HEK293T (cell line): ENCODE measurements at regions not wholly inside any gene's neighbourhood (a gene's known extent, or its start where the extent isn't known, plus 50 kb on each side); places are given as distances from the start of the nearest gene placed in this dataset.

Experiments used
- CTCF ChIA-PET: fragments of 350-600 bp; formaldehyde crosslinking; extraction: SDS; loops from one replicate; lab custom pipeline; 2021; ENCODE audit warnings: antibody characterized with exemption, inconsistent platforms; lab: Yijun Ruan, JAX
- POLR2A ChIA-PET: fragments of 350-600 bp; formaldehyde crosslinking; extraction: SDS; loops from one replicate; lab custom pipeline; 2020; ENCODE audit warnings: antibody characterized with exemption, inconsistent platforms; lab: Yijun Ruan, JAX
- DNase-seq: peaks from one replicate; pipeline ENCODE4 v3.0.0; 2012; ENCODE audit warnings: mixed read lengths; ENCODE audit errors: extremely low spot score
- ARNT ChIP-seq: fragments of 450-650 bp; IDR thresholded peaks from 2 replicates; pipeline ENCODE4 v1.6.1; 2017; ENCODE audit warnings: mild to moderate bottlenecking
- BHLHE40 ChIP-seq: fragments of 450-650 bp; IDR thresholded peaks from 2 replicates; pipeline ENCODE4 v1.6.1; 2016; ENCODE audit warnings: mild to moderate bottlenecking, moderate library complexity, borderline replicate concordance
- CTBP1 ChIP-seq: fragments of 450-650 bp; IDR thresholded peaks from 2 replicates; pipeline ENCODE4 v1.6.1; 2016; ENCODE audit warnings: borderline replicate concordance
- ELF4 ChIP-seq: fragments of 450-650 bp; IDR thresholded peaks from 2 replicates; pipeline ENCODE4 v1.6.1; 2017; ENCODE audit warnings: antibody characterized with exemption
- FOXA1 ChIP-seq: fragments of 450-650 bp; IDR thresholded peaks from 2 replicates; pipeline ENCODE4 v1.6.1; 2016; ENCODE audit warnings: mild to moderate bottlenecking
- FOXK2 ChIP-seq: fragments of 450-650 bp; IDR thresholded peaks from 2 replicates; pipeline ENCODE4 v1.6.1; 2016; ENCODE audit warnings: mild to moderate bottlenecking
- FOXM1 ChIP-seq: fragments of 450-650 bp; IDR thresholded peaks from 2 replicates; pipeline ENCODE4 v1.6.1; 2017; ENCODE audit warnings: mild to moderate bottlenecking, borderline replicate concordance
- HDGF ChIP-seq: fragments of 450-650 bp; IDR thresholded peaks from 2 replicates; pipeline ENCODE4 v1.6.1; 2017; ENCODE audit warnings: antibody characterized with exemption, borderline replicate concordance
- L3MBTL2 ChIP-seq: fragments of 450-650 bp; conservative IDR thresholded peaks from 2 replicates; pipeline ENCODE4 v1.6.1; 2016; ENCODE audit warnings: mild to moderate bottlenecking
- LEF1 ChIP-seq: fragments of 450-650 bp; IDR thresholded peaks from 2 replicates; pipeline ENCODE4 v1.6.1; 2017; ENCODE audit warnings: mild to moderate bottlenecking, borderline replicate concordance
- NFRKB ChIP-seq: fragments of 450-650 bp; IDR thresholded peaks from 2 replicates; pipeline ENCODE4 v1.6.1; 2016; ENCODE audit warnings: mild to moderate bottlenecking, moderate library complexity
- SP1 ChIP-seq: fragments of 450-650 bp; IDR thresholded peaks from 2 replicates; pipeline ENCODE4 v1.6.1; 2017
- SUZ12 ChIP-seq: fragments of 450-650 bp; IDR thresholded peaks from 2 replicates; pipeline ENCODE4 v1.6.1; 2016; ENCODE audit warnings: mild to moderate bottlenecking
- TARDBP ChIP-seq: fragments of 450-650 bp; IDR thresholded peaks from 2 replicates; pipeline ENCODE4 v1.6.1; 2016
- ZNF384 ChIP-seq: fragments of 450-650 bp; IDR thresholded peaks from 2 replicates; pipeline ENCODE4 v1.6.1; 2016
- TF ChIP-seq, protein P1 (sequence below): fragments of 450-650 bp; IDR thresholded peaks from 2 replicates; pipeline ENCODE4 v1.6.1; 2016

DNA sequence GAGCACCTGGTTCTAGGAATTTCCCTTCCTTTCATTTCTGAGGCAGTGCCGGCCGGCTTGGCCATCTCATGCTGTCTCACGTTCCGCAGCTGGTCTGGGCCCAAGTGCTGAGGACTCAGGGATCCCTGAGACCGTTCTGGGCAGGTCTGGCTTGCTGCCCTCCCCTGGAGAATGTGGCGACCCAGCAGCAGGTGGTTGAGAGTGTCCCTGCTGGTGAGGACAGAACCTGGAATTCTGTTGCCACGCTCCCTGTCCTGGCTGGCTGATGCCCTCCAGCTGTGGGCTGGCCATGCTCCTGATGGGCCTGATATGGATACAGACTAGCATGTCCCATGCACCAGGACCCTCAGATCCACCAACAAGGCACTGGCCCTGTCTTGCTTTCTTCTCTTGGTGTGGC is 114.0 kb upstream of the C1QTNF9B start:
- TF ChIP-seq ZNF384: no peak
- no peak for TF ChIP-seq FOXA1
- TF ChIP-seq BHLHE40: no peak
- no peak for TF ChIP-seq FOXM1
- no peak for TF ChIP-seq FOXK2
- no peak for TF ChIP-seq ARNT
- no peak for TF ChIP-seq L3MBTL2
- no peak for TF ChIP-seq NFRKB
- no peak for TF ChIP-seq ELF4
- ChIA-PET POLR2A (no interaction called here), CTCF (no interaction called here)
- no peak for DNase-seq

DNA sequence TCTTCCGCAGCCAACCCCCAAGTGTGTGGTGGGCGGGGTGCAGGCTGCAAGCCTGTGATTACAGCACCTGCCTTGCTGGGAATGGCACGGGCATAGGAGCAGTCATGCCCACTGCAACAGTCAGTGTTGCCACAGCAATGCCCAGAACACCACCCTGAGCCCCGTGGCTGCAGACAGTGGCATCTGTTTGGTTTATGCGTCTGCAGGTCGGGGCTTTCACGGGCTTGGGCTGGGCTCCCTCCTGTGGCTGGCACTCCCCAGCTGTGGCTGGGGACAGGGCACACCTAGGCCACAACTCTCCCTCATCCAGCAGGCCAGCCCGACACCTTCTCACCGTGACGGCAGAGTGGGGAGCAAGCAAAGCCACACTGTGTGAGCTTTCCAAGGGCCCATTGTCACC is 115.3 kb upstream of the C1QTNF9B start:
- POLR2A ChIA-PET: no interaction called here
- TF ChIP-seq ZNF384: no peak
- no peak for TF ChIP-seq LEF1
- no peak for TF ChIP-seq FOXK2
- TF ChIP-seq L3MBTL2: no peak
- TF ChIP-seq TARDBP: no peak
- TF ChIP-seq CTBP1: no peak
- no peak for TF ChIP-seq ELF4
- no peak for TF ChIP-seq FOXM1
- TF ChIP-seq NFRKB: no peak
- no peak for TF ChIP-seq ARNT
- no peak for TF ChIP-seq SP1
- no peak for DNase-seq
- CTCF ChIA-PET: no interaction called here

DNA sequence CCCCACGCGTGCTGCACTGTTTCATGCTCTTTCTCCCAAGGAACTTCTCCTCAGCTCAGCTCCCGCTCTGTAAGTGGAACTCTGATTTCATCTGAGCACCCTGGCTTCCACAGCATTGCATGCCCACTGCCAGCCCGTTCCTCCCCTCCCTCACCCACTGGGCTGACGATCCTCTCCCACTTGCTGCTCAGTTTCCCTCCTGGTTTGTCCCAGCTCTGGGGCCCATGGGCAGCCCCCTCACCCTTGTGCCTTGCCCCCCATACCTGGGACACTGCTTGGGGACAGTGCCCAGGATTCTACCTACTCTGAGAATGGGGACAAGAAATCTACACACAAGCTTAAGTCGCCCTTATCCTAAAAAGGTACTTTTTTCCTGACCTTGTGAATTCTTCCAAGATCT is 115.9 kb upstream of the C1QTNF9B start:
- POLR2A ChIA-PET: no interaction called here
- CTCF ChIA-PET: no interaction called here

DNA sequence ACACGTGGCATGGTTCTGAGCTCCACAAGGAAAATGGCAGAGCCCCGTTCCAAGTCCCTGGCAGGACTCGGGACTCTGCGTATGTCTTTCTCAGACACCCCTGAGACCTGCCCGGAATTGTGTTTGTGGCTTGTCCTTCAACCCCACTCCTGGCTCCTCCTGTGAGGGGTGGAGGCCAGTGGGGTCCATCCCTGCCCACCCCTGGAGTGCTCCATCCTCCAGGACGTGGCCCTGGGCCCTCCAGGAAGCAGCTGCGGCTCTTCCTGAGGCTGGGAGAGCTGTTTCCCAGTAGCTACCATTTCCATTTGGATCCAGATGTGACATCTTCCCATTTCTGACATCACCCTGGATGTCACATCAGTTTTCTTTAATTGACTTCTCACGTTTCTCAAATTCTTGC is 118.7 kb upstream of the C1QTNF9B start:
- ChIA-PET CTCF (no interaction called here), POLR2A (no interaction called here)
- no peak for TF ChIP-seq NFRKB
- no peak for TF ChIP-seq BHLHE40
- TF ChIP-seq CTBP1: no peak
- TF ChIP-seq SUZ12: no peak
- no peak for TF ChIP-seq FOXM1
- no peak for TF ChIP-seq ARNT
- no peak for TF ChIP-seq ZNF384
- TF ChIP-seq HDGF: no peak
- TF ChIP-seq SP1: no peak
- TF ChIP-seq, protein P1, sequence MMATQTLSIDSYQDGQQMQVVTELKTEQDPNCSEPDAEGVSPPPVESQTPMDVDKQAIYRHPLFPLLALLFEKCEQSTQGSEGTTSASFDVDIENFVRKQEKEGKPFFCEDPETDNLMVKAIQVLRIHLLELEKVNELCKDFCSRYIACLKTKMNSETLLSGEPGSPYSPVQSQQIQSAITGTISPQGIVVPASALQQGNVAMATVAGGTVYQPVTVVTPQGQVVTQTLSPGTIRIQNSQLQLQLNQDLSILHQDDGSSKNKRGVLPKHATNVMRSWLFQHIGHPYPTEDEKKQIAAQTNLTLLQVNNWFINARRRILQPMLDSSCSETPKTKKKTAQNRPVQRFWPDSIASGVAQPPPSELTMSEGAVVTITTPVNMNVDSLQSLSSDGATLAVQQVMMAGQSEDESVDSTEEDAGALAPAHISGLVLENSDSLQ: no peak
- no peak for TF ChIP-seq LEF1
- no peak for TF ChIP-seq TARDBP
- TF ChIP-seq FOXK2: no peak
- TF ChIP-seq FOXA1: no peak
- no peak for TF ChIP-seq ELF4
- no peak for TF ChIP-seq L3MBTL2
- no peak for DNase-seq

More for the DNA sequence above, 115.9 kb upstream of the C1QTNF9B start:
- TF ChIP-seq SUZ12: no peak
- TF ChIP-seq ELF4: no peak
- TF ChIP-seq SP1: no peak
- no peak for TF ChIP-seq FOXA1
- no peak for DNase-seq

DNA sequence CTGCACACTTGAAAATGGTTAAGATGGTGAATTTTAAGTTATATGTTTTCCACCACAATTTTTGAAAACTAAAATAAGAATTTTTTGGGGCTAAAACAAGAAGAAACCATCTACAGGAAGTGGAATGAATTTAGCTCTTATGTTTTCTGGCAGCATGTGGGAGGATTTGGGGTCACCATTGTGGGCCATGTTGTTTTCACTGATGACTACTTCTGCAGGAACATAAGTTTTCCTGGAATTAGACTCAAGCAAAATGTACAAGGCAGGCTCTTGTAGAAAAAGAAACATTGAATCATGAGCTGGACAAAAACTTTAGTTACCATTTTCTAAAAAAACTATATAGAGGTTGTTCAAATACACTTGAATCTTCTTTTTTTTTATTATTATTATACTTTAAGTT is 125.3 kb upstream of the C1QTNF9B start:
- TF ChIP-seq ZNF384 (no peak), SP1 (no peak), FOXK2 (no peak), FOXA1 (no peak), NFRKB (no peak), LEF1 (no peak), HDGF (no peak), ELF4 (no peak), ARNT (no peak), L3MBTL2 (no peak), SUZ12 (no peak), BHLHE40 (no peak), CTBP1 (no peak), TARDBP (no peak), FOXM1 (no peak)
- TF ChIP-seq, protein P1: no peak
- ChIA-PET POLR2A (no interaction called here), CTCF (no interaction called here)
- no peak for DNase-seq

DNA sequence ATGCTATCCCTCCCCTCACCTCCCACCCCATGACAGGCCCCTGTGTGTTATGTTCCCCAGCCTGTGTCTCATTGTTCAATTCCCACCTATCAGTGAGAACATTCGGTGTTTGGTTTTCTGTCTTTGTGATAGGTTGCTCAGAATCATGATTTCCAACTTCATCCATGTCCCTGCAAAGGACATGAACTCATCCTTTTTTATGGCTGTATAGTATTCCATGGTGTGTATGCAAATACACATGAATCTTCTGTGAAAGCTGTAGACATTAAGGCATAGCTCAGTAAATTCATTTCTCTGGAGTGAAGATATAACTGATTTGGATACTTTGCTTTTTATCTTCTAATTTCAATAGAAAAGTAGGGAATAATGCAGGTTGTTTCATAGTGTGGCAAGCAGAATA is 125.8 kb upstream of the C1QTNF9B start:
- ChIA-PET POLR2A (no interaction called here), CTCF (no interaction called here)
- no peak for TF ChIP-seq HDGF
- no peak for TF ChIP-seq FOXM1
- TF ChIP-seq, protein P1: no peak
- no peak for TF ChIP-seq SP1
- TF ChIP-seq FOXK2: no peak
- no peak for TF ChIP-seq BHLHE40
- TF ChIP-seq SUZ12: no peak
- DNase-seq: no peak

DNA sequence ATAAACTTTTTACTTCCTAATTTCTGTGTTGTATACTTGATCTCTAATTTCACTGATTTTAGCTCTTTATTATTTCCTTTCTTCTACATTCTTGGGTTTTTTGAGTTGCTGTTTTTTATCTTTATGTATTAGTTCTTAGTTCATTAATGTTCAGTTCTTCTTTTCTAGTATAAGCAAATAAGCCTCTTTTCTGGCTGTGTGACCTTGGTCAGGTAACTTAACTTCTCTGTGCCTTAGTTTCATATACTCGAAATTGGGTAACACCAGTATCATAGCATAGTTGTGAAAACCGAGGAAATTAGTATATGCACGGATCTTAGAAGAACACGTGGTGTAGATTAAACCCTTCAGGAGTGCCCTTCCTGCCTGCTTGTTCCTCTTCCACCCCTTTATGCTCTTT is 130.2 kb upstream of the C1QTNF9B start:
- TF ChIP-seq ZNF384 (no peak), L3MBTL2 (no peak), FOXA1 (no peak), CTBP1 (no peak), TARDBP (no peak), BHLHE40 (no peak), ARNT (no peak), NFRKB (no peak), HDGF (no peak), FOXK2 (no peak)
- CTCF ChIA-PET: no interaction called here
- DNase-seq: no peak
- POLR2A ChIA-PET: no interaction called here
